T-helper 17 cell (primary cell): ENCODE measurements at regions not wholly inside any gene's neighbourhood (a gene's known extent, or its start where the extent isn't known, plus 50 kb on each side); places are given as distances from the start of the nearest gene placed in this dataset.
"Not testable (repeated sequence)": the region's sequence is repeated elsewhere in the genome, so short reads cannot be mapped to it uniquely, and the experiment has no call there.

ENCODE experiments used
- ATAC-seq: fragments of 150-1000 bp; cut with Tn5 transposase; 2 replicates; pipeline ENCODE4 v1.10.0; 2021; ENCODE audit warnings: mild to moderate bottlenecking, moderate library complexity
- DNase-seq, 3 donors: peaks; one replicate each; pipeline versions ENCODE4 v3.0.0 to v3.0.0-alpha.2; 2020 to 2021
- H3K9me3 ChIP-seq: one replicate; pipeline ENCODE4 v1.7.0; 2013; ENCODE audit warnings: low read length, mild to moderate bottlenecking; ENCODE audit not compliant: control insufficient read depth, poor library complexity, severe bottlenecking
- H3K27ac Mint-ChIP-seq: one replicate; pipeline ENCODE4 v1.8.0; 2022; ENCODE audit warnings: mild to moderate bottlenecking, moderate library complexity, mixed read lengths
- H3K27me3 Mint-ChIP-seq: one replicate; pipeline ENCODE4 v1.8.0; 2022; ENCODE audit warnings: mixed read lengths
- H3K36me3 Mint-ChIP-seq: one replicate; pipeline ENCODE4 v1.8.0; 2022; ENCODE audit warnings: low read depth, mixed read lengths
- H3K4me1 Mint-ChIP-seq: one replicate; pipeline ENCODE4 v1.8.0; 2022; ENCODE audit warnings: mild to moderate bottlenecking, mixed read lengths
- H3K4me3 Mint-ChIP-seq: one replicate; pipeline ENCODE4 v1.8.0; 2022; ENCODE audit warnings: mild to moderate bottlenecking, moderate library complexity, mixed read lengths

DNA sequence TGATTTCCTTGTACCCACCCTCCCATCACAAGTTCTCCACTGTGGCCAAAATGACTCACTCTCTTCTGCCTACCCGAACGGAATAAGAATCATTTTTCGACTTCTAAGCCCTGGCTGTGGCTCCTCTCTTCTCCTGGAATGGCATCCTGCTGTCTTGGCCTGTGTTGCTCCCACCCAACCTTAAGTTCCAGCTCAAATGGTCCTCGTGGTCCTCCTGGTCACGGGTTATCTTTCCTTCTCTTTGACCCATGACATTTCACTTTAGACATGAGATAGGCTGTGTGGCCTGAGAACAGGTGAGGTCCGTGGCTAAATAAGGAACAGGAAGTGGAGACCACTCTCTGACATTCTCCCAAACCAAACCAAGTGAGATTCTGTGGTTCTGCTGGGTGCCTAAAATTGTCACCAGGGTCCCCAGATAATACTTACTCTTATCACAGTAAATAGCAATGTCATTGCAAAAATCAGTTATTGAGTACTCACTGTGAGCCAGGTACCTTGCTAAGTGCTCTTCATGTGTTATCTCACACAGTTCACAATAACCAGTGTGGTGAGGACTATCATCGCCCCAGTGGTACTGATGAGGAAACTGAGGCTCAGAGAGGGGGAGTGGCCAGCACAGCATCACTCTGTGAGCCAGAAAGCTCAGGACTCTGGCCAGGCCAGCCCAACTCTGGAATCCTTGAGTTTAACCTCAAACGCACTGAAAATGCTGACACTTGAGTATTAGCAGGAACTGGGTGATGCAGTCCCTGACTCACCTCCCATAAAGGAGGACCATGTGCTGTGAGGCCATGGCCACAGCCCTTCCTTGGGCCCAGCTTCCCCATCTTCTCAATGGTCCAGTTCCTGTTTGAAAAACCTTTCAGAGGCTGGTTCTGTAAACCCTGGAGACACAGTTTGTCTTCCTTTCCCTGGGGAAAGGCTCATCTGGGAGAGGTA is 74.8 kb upstream of the SIRPA start:
- peaks cover 3% of the 10 kb centered on the region for H3K9me3 ChIP-seq
- H3K36me3 Mint-ChIP-seq = peaks cover 8% of the 10 kb centered on the region
- DNase-seq (no peak), ATAC-seq (peak; percentile 36)
- no peak overlapping the region for H3K27ac Mint-ChIP-seq
- H3K4me3 Mint-ChIP-seq = no peak overlapping the region
- peaks cover 9% of the 10 kb centered on the region for H3K4me1 Mint-ChIP-seq
- peaks cover 41% of the 10 kb centered on the region for H3K27me3 Mint-ChIP-seq

GRCh38 chr20:1819311-1820137 is 75.7 kb upstream of the SIRPA start:
- Mint-ChIP-seq H3K27me3 (peaks cover 49% of the 10 kb centered on the region), H3K4me1 (peaks cover 9% of the 10 kb centered on the region), H3K27ac (no peak overlapping the region), H3K4me3 (no peak overlapping the region), H3K36me3 (peaks cover 8% of the 10 kb centered on the region)
- DNase-seq (no peak), ATAC-seq (no peak)
- H3K9me3 ChIP-seq = peaks cover 3% of the 10 kb centered on the region

GRCh38 chr20:1818895-1819294 is 76.3 kb upstream of the SIRPA start:
- Mint-ChIP-seq H3K27me3 (peaks cover 55% of the 10 kb centered on the region), H3K4me3 (no peak overlapping the region), H3K27ac (no peak overlapping the region), H3K36me3 (peaks cover 8% of the 10 kb centered on the region), H3K4me1 (peaks cover 9% of the 10 kb centered on the region)
- H3K9me3 ChIP-seq = peaks cover 3% of the 10 kb centered on the region
- no peak for ATAC-seq
- DNase-seq = no peak

GRCh38 chr20:1818247-1818840 is 76.9 kb upstream of the SIRPA start:
- no peak for DNase-seq
- peaks cover 3% of the 10 kb centered on the region for H3K9me3 ChIP-seq
- Mint-ChIP-seq H3K4me3 (peak overlapping the region; percentile 5), H3K27me3 (peaks cover 60% of the 10 kb centered on the region), H3K36me3 (peaks cover 8% of the 10 kb centered on the region), H3K27ac (no peak overlapping the region), H3K4me1 (peaks cover 9% of the 10 kb centered on the region)
- ATAC-seq = no peak

DNA sequence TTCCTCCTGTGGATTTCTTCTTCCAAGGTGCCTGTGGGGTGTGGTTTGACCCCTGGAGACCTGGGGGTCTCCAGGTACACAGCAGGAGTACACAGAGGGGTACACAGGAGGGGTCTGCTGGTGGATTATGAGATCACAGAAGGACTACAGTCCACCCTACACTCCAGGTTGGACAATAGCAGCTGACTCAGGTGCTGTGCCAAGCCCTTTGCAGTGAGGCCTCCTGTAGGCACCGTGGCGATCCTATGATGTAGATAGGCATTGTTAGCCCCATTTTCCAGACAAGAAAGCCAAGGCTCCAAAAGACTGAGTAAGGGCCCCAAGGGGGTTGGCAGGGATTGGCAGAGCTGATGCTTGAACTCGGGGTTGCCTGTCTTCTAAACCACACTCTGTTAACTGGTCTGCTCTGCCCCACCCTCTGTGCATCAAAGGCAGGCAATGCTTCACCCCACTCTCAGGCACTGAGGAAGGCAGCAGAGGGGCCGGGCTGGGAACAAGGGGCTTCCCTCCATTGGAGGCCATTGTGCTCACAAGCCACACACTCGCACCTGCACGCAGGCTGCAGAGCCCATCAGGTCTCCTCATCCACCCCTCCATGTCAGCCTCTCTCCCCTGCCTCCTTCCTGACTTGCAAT is 77.5 kb upstream of the SIRPA start:
- DNase-seq = no peak
- Mint-ChIP-seq H3K27me3 (peaks cover 64% of the 10 kb centered on the region), H3K4me1 (peaks cover 9% of the 10 kb centered on the region), H3K36me3 (peaks cover 8% of the 10 kb centered on the region), H3K27ac (no peak overlapping the region), H3K4me3 (no peak overlapping the region)
- H3K9me3 ChIP-seq = no peaks in the 10 kb centered on the region
- no peak for ATAC-seq

DNA sequence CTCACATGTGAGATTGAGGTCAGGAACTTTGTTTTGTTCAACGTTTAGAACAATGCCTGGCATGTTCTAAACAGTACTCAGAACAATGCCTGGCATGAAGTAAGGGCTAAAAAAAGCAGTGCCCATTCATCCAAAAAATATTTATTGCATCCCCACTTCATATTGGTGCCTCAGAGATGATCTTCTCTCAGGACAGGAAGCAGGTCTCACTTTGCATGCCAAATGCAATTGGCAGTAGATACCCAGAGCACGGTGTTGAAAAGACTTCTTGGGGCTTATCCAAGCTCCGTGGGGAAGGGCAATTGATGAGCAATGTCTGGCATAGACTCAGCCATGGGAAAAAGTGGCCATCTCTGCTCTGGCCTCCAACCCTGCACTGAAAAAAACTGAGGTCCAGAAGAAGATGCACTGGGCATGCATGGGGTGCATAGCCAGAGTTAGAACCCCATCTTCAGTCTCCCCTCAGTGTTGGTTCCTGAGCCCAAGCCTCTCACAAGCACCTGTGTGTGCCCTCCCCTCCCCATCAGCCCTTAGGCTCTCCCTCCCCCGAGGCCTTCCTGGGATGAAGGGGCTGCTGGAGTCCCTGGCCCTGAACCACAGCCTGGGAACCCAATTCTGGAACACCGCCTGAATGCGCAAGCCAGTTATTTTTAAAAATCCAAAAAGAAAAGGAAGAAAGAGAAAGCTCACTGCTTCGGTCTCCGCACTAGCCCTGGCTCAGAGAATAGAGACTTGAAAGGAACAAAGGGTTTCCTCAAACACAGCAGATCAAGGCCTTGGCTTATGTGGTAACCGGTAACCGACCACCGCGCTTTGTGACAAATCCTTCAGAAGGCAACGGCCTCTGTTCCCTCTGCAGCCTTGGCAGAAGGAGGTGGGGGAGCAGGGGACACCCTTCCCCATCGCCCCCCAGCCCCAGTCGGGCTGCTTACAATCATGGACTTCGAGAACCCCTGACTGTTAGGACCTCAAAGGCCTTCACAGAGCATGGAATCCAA is 78.5 kb upstream of the SIRPA start:
- H3K36me3 Mint-ChIP-seq = peaks cover 8% of the 10 kb centered on the region
- peaks cover 66% of the 10 kb centered on the region for H3K27me3 Mint-ChIP-seq
- ATAC-seq (no peak), DNase-seq (no peak)
- H3K4me3 Mint-ChIP-seq = peak overlapping the region; percentile 13
- H3K27ac Mint-ChIP-seq = no peak overlapping the region
- H3K9me3 ChIP-seq = no peaks in the 10 kb centered on the region
- peaks cover 9% of the 10 kb centered on the region for H3K4me1 Mint-ChIP-seq

- Mint-ChIP-seq H3K27ac (no peak overlapping the region), H3K27me3 (peaks cover 74% of the 10 kb centered on the region), H3K36me3 (peaks cover 8% of the 10 kb centered on the region), H3K4me1 (peaks cover 14% of the 10 kb centered on the region), H3K4me3 (no peak overlapping the region)
- no peaks in the 10 kb centered on the region for H3K9me3 ChIP-seq
- DNase-seq (no peak), ATAC-seq (no peak)
Measured at GRCh38 chr20:1815502-1816085, 79.6 kb upstream of the SIRPA start.

- H3K9me3 ChIP-seq, H3K4me3 Mint-ChIP-seq, ATAC-seq, H3K36me3 Mint-ChIP-seq, DNase-seq, H3K27ac Mint-ChIP-seq: not testable (repeated sequence)
- Mint-ChIP-seq H3K27me3 (peaks cover 76% of the 10 kb centered on the region), H3K4me1 (peaks cover 14% of the 10 kb centered on the region)
Measured at GRCh38 chr20:1814861-1815260, 80.3 kb upstream of the SIRPA start.

DNA sequence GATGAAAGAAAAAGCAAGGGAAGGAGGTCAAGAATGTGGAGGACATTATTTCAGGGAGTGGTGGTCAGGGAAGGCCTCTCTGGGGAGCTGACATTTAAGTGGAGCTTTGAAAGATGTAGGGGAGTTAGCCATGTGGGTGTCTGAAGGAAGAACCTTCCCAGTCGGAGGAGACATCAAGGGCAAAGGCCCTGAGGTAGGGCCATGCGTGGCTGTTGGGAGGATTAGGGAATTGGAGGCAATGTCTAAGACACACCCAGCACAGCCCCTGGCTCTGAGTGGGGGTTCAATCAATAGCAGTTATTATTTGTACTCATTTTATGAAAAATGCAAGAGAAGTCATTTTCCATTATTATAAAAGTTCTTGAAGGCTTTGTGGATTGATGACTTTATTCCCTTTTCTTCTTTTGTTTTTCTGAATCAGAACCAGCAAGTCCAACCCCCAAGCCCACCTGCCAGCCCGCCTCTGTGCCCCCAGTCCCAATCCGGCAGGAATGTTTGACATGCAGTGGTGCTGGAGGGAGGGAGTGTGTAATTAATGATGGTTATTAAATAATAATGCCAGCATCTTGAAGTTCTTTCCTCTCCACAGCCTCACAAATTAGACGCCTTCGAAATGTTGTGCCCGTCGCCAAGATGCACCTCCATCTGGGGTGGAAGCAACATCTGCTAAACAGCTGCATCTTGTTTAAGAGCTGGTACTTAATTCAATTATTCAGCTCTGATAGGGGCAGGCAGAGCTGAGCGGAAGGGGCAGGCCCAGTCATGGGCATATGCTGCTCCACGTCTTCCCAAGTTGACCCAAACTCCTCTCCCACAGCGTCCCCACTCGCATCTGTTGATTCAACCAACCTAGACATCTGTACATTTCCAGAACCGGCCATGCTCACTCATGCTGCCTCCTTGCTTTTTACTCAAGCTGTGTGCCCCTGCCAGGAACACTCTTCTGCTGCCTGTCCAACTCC is 81.3 kb upstream of the SIRPA start:
- Mint-ChIP-seq H3K4me3 (no peak overlapping the region), H3K27me3 (peaks cover 80% of the 10 kb centered on the region)
- no peaks in the 10 kb centered on the region for H3K9me3 ChIP-seq

GRCh38 chr20:1813101-1813529 is 82.1 kb upstream of the SIRPA start:
- ATAC-seq = no peak
- Mint-ChIP-seq H3K4me1 (peaks cover 7% of the 10 kb centered on the region), H3K27me3 (peaks cover 78% of the 10 kb centered on the region), H3K4me3 (no peak overlapping the region), H3K27ac (no peak overlapping the region), H3K36me3 (peaks cover 1% of the 10 kb centered on the region)
- H3K9me3 ChIP-seq = no peaks in the 10 kb centered on the region
- DNase-seq = no peak

More for the DNA sequence above, 81.3 kb upstream of the SIRPA start:
- ATAC-seq (no peak), DNase-seq (no peak)
- H3K27ac Mint-ChIP-seq = no peak overlapping the region
- H3K36me3 Mint-ChIP-seq = peaks cover 8% of the 10 kb centered on the region
- H3K4me1 Mint-ChIP-seq = peaks cover 14% of the 10 kb centered on the region
